MG63 (cell line): ENCODE measurements at regions not wholly inside any gene's neighbourhood (a gene's known extent, or its start where the extent isn't known, plus 50 kb on each side); places are given as distances from the start of the nearest gene placed in this dataset.

ENCODE experiments used
- DNase-seq: peaks from one replicate; pipeline ENCODE4 v3.0.0-alpha.2; 2020
- H3K27me3 ChIP-seq: fragments of 250-450 bp; sonication (Bioruptor Pico); 2 replicates; pipeline ENCODE4 v1.5.1; 2020; ENCODE audit warnings: mild to moderate bottlenecking, moderate library complexity
- H3K36me3 ChIP-seq: fragments of 250-450 bp; sonication (Bioruptor Pico); 2 replicates; pipeline ENCODE4 v1.5.1; 2020; ENCODE audit warnings: mild to moderate bottlenecking, moderate library complexity
- H3K4me3 ChIP-seq: fragments of 250-450 bp; sonication (Bioruptor Pico); 2 replicates; pipeline ENCODE4 v1.5.1; 2020; ENCODE audit warnings: mild to moderate bottlenecking, moderate library complexity
- H3K9me3 ChIP-seq: fragments of 250-450 bp; sonication (Bioruptor Pico); 2 replicates; pipeline ENCODE4 v1.5.1; 2020; ENCODE audit warnings: mild to moderate bottlenecking, moderate library complexity

DNA sequence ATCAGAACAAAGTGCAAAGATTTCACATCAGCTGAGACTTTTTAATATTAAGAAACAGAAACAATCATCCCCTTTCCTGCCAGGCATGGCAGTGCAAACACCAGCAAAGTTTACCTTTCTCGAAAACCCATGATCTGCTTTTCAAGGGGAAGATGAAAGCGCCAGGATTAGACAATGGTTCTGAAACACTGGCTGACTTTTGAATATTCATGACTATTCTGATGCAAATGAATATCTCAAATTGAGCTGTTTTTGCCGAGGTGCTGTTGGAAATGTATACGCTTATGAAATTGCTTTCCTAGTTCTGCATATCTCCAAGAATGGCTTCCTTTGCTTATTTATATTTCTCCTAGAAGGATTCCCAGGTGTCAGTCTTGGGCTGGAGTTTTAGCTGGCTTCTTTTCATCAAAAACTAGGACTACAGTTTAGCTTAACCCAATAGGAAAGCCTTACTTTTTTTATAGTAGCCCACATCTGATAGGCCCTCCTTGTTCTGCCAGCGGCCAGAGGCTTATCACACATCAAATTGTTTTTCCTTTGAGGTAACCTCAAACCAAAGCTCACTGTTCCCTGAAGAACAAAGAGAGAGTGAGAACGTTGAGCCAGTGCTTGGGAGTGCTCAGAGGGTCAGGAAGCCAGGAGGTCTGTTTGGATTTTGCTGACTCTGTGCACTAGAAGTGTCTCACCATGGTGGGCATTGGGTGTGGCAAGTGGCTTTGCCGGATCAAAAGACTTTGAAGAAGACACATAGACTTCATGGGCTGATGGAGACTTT, 74.0 kb upstream of the PLCL2 start:
- H3K9me3 ChIP-seq, result no peaks in the 10 kb centered on the region
- DNase-seq, result no peak
- no peaks in the 10 kb centered on the region for H3K27me3 ChIP-seq
- no peak overlapping the region for H3K4me3 ChIP-seq
- H3K36me3 ChIP-seq, result no peaks in the 10 kb centered on the region

DNA sequence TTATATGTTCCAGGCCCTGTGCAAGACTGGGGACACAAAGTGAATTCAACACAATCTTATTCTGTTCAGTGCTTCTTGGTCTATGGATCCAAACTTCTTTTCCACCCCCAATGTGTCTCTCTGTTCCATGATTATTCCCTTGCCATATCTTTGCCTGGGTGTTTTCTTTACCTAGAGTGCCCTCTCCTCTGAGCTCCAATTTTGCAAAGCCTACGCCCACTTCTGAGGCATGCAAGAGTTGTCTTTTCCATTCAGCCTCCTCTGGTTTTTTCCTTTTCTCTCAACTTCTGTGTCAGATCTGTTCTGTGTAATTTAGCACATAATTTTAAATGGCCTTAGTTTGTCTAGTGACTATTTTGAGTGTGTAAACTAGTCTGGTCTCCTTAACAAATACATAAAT, 72.8 kb upstream of the PLCL2 start:
- Histone ChIP-seq H3K36me3 (no peaks in the 10 kb centered on the region), H3K4me3 (no peak overlapping the region), H3K9me3 (no peaks in the 10 kb centered on the region), H3K27me3 (no peaks in the 10 kb centered on the region)
- no peak for DNase-seq

DNA sequence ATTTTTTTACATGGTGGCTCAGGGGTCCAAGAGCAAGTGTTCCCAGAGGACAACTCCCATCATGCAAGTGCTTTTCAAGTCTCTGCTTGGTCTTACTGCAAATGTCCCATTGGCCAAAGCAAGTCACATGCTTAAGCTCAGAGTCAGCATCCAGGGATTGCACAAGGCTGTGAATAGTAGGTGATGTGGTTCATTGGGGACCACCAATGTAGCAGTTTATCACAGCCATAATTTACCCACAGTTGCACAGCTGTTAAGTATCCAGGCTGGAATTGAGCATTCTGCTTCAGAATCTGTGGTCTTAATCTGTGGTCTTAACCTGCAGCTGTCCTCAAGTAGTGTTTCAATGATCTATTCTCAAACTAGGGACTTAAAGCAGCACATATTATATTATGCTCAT, 71.4 kb upstream of the PLCL2 start:
- Histone ChIP-seq H3K27me3 (no peaks in the 10 kb centered on the region), H3K9me3 (no peaks in the 10 kb centered on the region), H3K36me3 (no peaks in the 10 kb centered on the region), H3K4me3 (no peak overlapping the region)
- DNase-seq, result no peak

DNA sequence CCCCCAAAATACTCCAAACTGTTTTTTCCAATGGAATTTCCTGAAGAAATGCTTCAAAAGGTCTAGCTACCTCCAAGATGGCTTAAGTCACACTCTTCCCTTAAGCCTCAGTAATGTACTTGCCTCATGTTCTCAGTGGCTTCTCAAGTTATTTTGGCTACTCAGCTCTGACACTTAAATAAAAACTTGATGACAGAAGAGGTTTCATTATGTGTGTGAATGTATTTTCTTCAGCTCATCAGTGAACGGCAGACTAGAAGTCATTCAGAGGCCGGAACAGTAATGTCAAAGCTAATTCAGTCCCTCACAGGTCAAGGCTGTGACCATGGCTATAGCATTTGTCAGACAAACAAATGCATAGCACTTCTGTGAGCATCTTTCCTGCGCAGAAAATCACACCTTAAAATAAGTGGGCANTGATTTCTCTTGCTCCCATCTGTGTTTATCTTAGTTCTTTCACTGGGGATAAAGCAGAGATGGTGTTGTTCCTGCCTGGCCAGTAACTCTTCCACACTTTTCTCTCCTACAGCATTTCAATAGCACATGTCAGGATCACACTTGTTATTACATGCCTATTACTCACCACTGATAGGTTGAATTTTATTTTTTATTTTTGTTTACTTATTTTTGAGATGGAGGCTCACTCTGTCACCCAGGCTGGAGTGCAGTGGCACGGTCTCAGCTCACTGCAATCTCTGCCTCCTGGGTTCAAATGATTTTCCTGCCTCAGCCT, 68.5 kb upstream of the PLCL2 start:
- Histone ChIP-seq H3K9me3 (no peaks in the 10 kb centered on the region), H3K4me3 (no peak overlapping the region)
- DNase-seq, result no peak

DNA sequence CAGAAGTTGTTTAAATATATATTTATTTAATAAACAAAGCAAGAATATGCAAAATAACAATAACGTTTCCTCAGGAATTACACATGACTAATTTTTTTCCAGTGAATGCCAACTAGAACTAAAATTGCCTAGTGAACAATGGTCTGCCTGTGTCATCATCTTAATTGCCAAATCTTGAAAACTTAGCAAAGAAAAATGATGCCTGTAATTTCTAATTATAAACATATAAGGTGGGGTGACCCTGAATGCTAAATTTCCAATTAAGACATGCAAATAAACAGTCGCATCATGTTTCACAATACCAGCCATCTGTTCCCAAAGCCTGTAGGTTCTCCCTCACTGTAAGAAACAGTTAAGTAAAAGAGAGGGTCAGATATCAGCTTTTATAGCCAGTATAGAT, 67.6 kb upstream of the PLCL2 start:
- H3K27me3 ChIP-seq, result no peaks in the 10 kb centered on the region
- no peaks in the 10 kb centered on the region for H3K9me3 ChIP-seq
- DNase-seq, result no peak
- no peak overlapping the region for H3K4me3 ChIP-seq
- no peaks in the 10 kb centered on the region for H3K36me3 ChIP-seq

More for the DNA sequence above, 68.5 kb upstream of the PLCL2 start:
- no peaks in the 10 kb centered on the region for H3K36me3 ChIP-seq
- no peaks in the 10 kb centered on the region for H3K27me3 ChIP-seq

DNA sequence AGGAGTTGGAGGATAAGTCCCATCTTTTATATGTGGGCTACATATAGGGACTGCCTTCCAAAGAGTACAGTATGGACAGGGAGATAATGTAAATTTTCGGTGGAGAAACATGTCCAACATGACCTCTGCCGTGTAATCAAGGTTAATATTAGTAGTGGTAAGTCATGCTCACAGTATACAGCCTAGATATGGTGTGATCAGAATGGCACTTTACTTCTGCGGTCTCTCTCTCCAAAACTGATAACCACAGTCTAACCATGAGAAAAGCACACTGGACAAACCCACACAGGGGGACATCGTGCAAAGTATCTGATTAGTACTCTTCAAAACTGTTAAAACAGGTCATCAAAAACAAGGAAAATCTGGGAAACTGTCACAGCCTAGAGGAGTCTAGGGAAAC, 66.6 kb upstream of the PLCL2 start:
- no peaks in the 10 kb centered on the region for H3K27me3 ChIP-seq
- H3K36me3 ChIP-seq, result no peaks in the 10 kb centered on the region
- no peaks in the 10 kb centered on the region for H3K9me3 ChIP-seq
- no peak overlapping the region for H3K4me3 ChIP-seq
- DNase-seq, result no peak

DNA sequence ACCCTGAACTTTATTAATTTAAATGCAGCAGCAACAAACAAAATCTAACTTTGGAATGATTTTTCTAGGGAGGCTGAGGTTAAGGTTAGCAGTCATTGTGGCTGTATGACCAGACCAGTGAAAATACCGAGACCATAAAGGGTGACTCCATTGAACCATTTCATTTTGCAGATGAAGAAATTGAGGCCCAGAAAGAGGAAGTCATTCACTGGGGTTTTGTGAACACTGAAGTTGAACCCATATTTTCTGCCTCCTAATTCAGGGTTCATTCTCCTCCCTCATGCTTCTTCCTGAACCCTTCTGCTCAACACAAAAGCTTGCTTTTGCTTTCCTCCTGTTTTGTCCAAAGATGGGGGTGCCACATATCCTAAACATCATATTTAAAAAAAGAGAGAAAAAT, 65.8 kb upstream of the PLCL2 start:
- no peak for DNase-seq
- no peaks in the 10 kb centered on the region for H3K9me3 ChIP-seq
- no peaks in the 10 kb centered on the region for H3K27me3 ChIP-seq
- H3K4me3 ChIP-seq, result no peak overlapping the region
- H3K36me3 ChIP-seq, result no peaks in the 10 kb centered on the region

DNA sequence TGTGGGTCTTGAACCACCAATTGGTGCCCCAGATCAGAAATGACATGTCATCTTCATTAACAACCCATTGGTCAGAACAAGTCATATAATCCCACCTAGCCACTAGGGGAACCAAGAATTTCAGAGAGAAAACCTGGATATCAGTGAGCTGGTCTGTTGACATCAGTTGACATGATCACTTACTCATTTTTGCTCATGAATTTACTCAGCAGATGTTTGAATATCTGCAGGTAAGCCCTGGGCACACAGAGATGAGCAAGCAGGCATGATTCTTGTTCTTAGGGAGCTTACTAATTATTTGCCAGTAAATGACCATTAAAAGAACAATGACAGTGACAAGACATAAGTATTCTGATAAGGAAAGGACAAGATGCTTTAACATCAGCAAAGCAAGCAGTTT, 64.3 kb upstream of the PLCL2 start:
- H3K27me3 ChIP-seq, result no peaks in the 10 kb centered on the region
- H3K4me3 ChIP-seq, result no peak overlapping the region
- no peaks in the 10 kb centered on the region for H3K36me3 ChIP-seq
- no peaks in the 10 kb centered on the region for H3K9me3 ChIP-seq
- no peak for DNase-seq

DNA sequence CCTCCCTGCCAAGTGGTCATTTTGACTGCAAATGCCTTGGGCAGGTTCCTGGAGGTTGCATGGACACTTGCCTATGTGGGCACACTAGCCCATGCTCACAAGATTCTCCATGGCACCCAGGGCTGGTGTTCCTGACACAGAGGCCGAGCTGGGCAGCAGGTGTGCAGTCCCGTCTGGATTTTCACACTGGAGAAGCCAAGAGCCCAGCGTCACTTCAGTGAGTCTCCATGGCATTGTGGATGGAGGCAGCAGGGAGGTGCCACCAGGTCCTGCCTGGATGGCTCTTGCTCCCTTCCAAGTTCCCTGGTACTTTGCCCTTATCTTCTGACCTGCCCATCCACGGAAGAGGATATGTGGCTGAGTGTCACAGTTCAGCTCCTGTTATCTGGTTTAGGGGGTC, 63.7 kb upstream of the PLCL2 start:
- DNase-seq, result no peak
- no peaks in the 10 kb centered on the region for H3K27me3 ChIP-seq
- H3K36me3 ChIP-seq, result no peaks in the 10 kb centered on the region
- H3K4me3 ChIP-seq, result no peak overlapping the region
- H3K9me3 ChIP-seq, result no peaks in the 10 kb centered on the region

DNA sequence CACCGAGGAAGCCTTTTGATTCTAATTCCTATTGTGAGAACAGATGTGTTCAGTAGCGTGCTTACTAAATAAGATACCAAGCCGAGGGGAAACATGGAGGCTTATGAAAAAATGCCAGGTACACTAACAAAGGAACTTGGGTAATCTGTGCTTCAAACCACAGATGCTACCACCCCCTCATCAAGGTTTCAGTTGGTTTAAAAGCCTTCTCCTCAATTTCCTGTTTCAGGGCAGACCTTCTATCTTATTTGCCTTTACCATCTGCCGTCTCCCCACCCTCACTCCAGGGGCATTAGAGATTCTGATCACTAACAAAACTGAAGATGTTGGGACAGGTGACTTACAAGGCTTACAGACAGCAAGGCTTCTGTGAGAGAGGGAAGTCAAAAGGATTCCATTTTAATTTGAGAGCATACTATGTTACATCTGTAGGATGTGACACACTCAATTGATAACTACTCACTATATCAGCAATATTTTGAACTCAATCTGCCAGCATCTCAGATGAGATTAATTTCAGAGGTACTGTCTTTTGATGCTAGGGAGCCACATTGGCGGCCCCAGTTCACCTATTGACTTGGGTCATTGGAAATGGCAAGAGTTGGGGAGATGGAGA, 60.6 kb upstream of the PLCL2 start:
- no peak overlapping the region for H3K4me3 ChIP-seq
- H3K27me3 ChIP-seq, result no peaks in the 10 kb centered on the region
- DNase-seq, result no peak
- H3K36me3 ChIP-seq, result no peaks in the 10 kb centered on the region
- H3K9me3 ChIP-seq, result no peaks in the 10 kb centered on the region

DNA sequence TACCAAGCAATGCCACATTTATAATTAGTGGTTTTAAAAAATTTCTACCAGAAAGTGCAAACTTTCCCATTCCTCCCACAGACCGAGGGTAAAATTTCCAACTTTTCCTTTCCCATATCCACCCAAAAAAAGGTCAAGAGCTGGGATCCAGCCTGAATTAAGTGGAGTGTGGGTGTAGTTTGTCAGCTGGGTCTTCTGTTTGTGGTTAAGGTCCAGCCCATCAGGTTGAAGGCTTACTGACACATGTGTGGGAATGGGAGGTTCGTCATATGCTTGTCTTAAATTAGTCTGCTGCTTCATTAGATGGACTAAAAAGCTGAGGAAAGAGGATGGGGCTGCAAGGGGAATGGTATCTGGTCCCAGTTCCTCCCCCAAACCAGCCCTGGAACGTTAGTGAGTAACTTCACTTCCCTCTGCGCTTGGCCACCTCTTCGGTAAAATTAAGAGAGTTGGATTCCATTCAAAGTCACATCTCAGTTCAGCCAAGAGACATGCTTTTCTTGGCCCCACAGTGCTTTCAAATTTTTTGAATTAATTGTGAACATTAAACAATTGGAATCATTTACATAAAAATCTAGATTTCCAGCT, 59.0 kb upstream of the PLCL2 start:
- H3K36me3 ChIP-seq, result no peaks in the 10 kb centered on the region
- no peaks in the 10 kb centered on the region for H3K27me3 ChIP-seq
- no peak for DNase-seq
- H3K4me3 ChIP-seq, result no peak overlapping the region
- H3K9me3 ChIP-seq, result no peaks in the 10 kb centered on the region

DNA sequence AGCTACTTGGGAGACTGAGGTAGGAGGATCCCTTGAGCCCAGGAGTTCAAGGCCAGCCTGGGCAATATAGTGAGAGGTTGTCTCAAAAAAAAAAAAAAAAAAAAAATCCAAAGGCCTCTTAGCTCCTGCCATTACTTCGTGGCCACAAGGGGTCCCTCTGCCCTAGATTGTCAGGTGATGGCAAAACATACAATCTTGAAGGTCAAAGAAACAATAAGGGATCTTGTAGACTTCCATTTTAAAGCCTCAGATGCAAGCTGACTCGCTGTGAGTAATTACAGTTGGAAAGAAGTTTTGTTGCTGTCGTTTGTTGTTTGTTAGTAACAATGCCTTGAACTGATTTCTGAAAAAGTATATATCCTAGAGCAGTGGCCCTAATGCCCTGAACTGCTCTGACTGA, 55.9 kb upstream of the PLCL2 start:
- H3K36me3 ChIP-seq, result no peaks in the 10 kb centered on the region
- no peak overlapping the region for H3K4me3 ChIP-seq
- no peaks in the 10 kb centered on the region for H3K9me3 ChIP-seq
- DNase-seq, result peak; percentile 55
- H3K27me3 ChIP-seq, result no peaks in the 10 kb centered on the region

DNA sequence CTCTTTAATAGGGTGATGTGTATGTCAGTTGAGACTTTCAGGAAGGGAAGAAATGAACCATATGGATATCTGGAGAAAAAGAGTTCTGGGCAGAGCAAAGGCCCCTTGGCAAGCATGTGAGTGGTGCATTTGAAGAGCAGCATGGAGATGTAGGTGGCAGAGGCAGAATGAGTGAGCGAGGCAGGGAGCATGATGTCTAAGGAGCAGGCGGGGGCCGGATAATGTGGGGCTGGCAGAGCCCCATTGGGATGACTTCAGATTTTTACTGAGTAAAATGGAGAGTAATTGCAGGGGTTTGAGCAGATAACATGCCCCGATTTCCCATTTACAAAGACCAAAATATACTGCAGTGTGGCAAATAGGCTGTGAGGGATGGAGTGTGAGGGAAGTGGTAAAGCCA, 52.9 kb upstream of the PLCL2 start:
- no peak for DNase-seq
- Histone ChIP-seq H3K27me3 (no peaks in the 10 kb centered on the region), H3K9me3 (no peaks in the 10 kb centered on the region), H3K36me3 (no peaks in the 10 kb centered on the region), H3K4me3 (no peak overlapping the region)

DNA sequence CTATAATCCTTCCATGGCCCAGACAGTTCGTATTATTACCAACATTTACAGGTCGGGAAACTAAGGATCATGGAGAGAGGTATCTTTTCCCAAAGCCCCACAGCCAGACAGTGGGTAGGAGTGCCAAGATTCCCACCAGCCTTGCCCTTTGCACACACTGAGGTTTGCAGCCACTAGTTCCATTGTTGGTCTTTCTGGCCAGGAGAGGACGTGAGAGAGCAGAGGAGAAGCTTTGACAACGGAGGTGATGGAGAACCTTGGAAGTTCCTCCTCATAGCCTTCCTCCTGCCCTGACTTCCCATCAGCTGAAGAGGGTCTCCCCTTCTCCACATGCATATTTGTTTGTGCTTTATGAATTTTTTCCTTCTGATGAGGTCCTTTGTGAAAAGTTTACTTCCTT, 50.5 kb upstream of the PLCL2 start:
- no peak for DNase-seq
- Histone ChIP-seq H3K9me3 (no peaks in the 10 kb centered on the region), H3K36me3 (no peaks in the 10 kb centered on the region), H3K27me3 (no peaks in the 10 kb centered on the region), H3K4me3 (no peak overlapping the region)

DNA sequence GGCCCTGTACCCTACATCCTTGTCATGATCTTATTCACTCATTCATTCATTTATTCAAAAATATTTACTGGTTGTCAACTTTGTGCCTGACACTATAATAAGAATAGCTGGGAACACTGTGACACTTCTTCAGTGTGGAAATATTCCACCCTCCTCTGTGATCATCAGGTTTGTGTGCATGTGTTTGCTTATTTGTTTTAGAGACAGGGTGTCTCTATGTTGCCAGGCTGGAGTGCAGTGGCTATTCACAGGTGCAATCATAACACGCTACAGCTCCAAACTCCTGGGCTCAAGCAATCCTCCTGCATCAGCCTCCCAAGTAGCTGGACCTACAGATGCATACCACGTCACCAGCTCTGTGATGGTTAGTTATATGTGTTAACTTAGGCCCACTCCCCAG, 50.0 kb upstream of the PLCL2 start:
- H3K9me3 ChIP-seq, result no peaks in the 10 kb centered on the region
- no peaks in the 10 kb centered on the region for H3K27me3 ChIP-seq
- no peak overlapping the region for H3K4me3 ChIP-seq
- no peaks in the 10 kb centered on the region for H3K36me3 ChIP-seq
- no peak for DNase-seq
